SK-N-SH (cell line): ENCODE measurements at regions not wholly inside any gene's neighbourhood (a gene's known extent, or its start where the extent isn't known, plus 50 kb on each side); places are given as distances from the start of the nearest gene placed in this dataset.

Experiments used
- CTCF ChIA-PET: fragments of 300-600, 350-600 bp; formaldehyde crosslinking; extraction: SDS; loops from one replicate; lab custom pipeline; 2021; lab: Yijun Ruan, JAX
- POLR2A ChIA-PET: fragments of 350-600 bp; sonication (Branson Sonifier 250); formaldehyde crosslinking; extraction: SDS; loops from one replicate; lab custom pipeline; 2020; ENCODE audit warnings: antibody characterized with exemption, inconsistent platforms; lab: Yijun Ruan, JAX
- DNase-seq: peaks from one replicate; pipeline ENCODE4 v3.0.0; 2012
- H2AFZ ChIP-seq: fragments of 200-600 bp; sonication (generic); 2 replicates; pipeline ENCODE4 v1.8.1; 2016; ENCODE audit warnings: antibody characterized with exemption, mild to moderate bottlenecking, low read depth
- H3F3A ChIP-seq: fragments of 200-600 bp; sonication (generic); replicated peaks from 2 replicates; pipeline ENCODE3; 2016; ENCODE audit warnings: antibody characterized with exemption, mild to moderate bottlenecking; ENCODE audit not compliant: insufficient read depth
- H3K27ac ChIP-seq, 2 experiments: fragments of 200-500 bp in 1 of 2; fragments of 200-600 bp in 1 of 2; sonication (Bioruptor generic) in 1 of 2; sonication (generic), shearing (Covaris generic) in 1 of 2; 2 replicates each; pipeline versions ENCODE4 v1.5.1 to v1.6.1; 2014 to 2016; ENCODE audit warnings: low read depth in 2 of 2, inconsistent platforms in 1 of 2, low read length in 1 of 2, mild to moderate bottlenecking in 1 of 2, mixed read lengths in 1 of 2
- H3K27me3 ChIP-seq: fragments of 200-600 bp; sonication (generic), shearing (Covaris generic); 2 replicates; pipeline ENCODE4 v1.6.1; 2016; ENCODE audit warnings: mixed run types; ENCODE audit not compliant: insufficient read depth
- H3K36me3 ChIP-seq, 2 experiments: fragments of 200-500 bp in 1 of 2; fragments of 200-600 bp in 1 of 2; sonication (Bioruptor generic) in 1 of 2; sonication (generic) in 1 of 2; replicated peaks in 1 of 2; 2 replicates each; pipeline versions ENCODE3 to v1.5.1; 2014 to 2016; ENCODE audit warnings: low read length in 1 of 2, mild to moderate bottlenecking in 1 of 2; ENCODE audit not compliant: insufficient read depth in 2 of 2, control insufficient read depth in 1 of 2
- H3K4me1 ChIP-seq, 2 experiments: fragments of 200-500 bp in 1 of 2; fragments of 200-600 bp in 1 of 2; sonication (Bioruptor generic) in 1 of 2; sonication (generic), shearing (Covaris generic) in 1 of 2; 2 replicates each; pipeline versions ENCODE4 v1.5.1 to v1.6.1; 2014 to 2016; ENCODE audit warnings: low read depth in 1 of 2, low read length in 1 of 2, mixed run types in 1 of 2; ENCODE audit not compliant: insufficient read depth in 2 of 2, control insufficient read depth in 1 of 2
- H3K4me2 ChIP-seq: fragments of 200-600 bp; sonication (generic), shearing (Covaris generic); 2 replicates; pipeline ENCODE4 v1.6.1; 2017; ENCODE audit warnings: mixed run types
- H3K4me3 ChIP-seq, 2 experiments: fragments of 200-500 bp in 1 of 2; fragments of 200-600 bp in 1 of 2; sonication (Bioruptor generic) in 1 of 2; sonication (generic), shearing (Covaris generic) in 1 of 2; 2 replicates each; pipeline versions ENCODE4 v1.5.1 to v1.8.1; 2014 to 2016; ENCODE audit warnings: low read depth in 2 of 2, inconsistent platforms in 1 of 2, low read length in 1 of 2, mild to moderate bottlenecking in 1 of 2, mixed read lengths in 1 of 2, moderate library complexity in 1 of 2
- H3K79me2 ChIP-seq: fragments of 200-600 bp; sonication (generic); 2 replicates; pipeline ENCODE4 v1.8.1; 2017; ENCODE audit warnings: mild to moderate bottlenecking; ENCODE audit not compliant: insufficient read depth
- H3K9ac ChIP-seq: fragments of 200-600 bp; sonication (generic); 2 replicates; pipeline ENCODE4 v1.6.1; 2017; ENCODE audit warnings: mixed run types
- H3K9me2 ChIP-seq: fragments of 200-600 bp; sonication (generic); 2 replicates; pipeline ENCODE4 v1.6.1; 2017; ENCODE audit warnings: mixed run types
- H3K9me3 ChIP-seq: fragments of 200-600 bp; sonication (generic); 2 replicates; pipeline ENCODE4 v1.6.1; 2017; ENCODE audit warnings: mixed run types, mild to moderate bottlenecking, moderate library complexity
- H4K20me1 ChIP-seq: fragments of 200-600 bp; sonication (generic); 2 replicates; pipeline ENCODE4 v1.6.1; 2017; ENCODE audit warnings: mild to moderate bottlenecking, mixed run types; ENCODE audit not compliant: insufficient read depth
- FOSL2 ChIP-seq: IDR thresholded peaks from 2 replicates; pipeline ENCODE4 v1.4.0; 2012; ENCODE audit warnings: low read depth, mild to moderate bottlenecking, moderate library complexity, borderline replicate concordance
- FOXJ3 ChIP-seq: sonication (generic); formaldehyde crosslinking; IDR thresholded peaks from 2 replicates; pipeline ENCODE4 v1.5.1; 2020; ENCODE audit warnings: mild to moderate bottlenecking, missing genetic modification reagents
- FOXM1 ChIP-seq: IDR thresholded peaks from 2 replicates; pipeline ENCODE4 v1.4.0; 2012; ENCODE audit warnings: low read depth, mild to moderate bottlenecking
- GATA2 ChIP-seq: sonication (generic); formaldehyde crosslinking; IDR thresholded peaks from 2 replicates; pipeline ENCODE4 v1.5.0; 2020; ENCODE audit warnings: mild to moderate bottlenecking, missing genetic modification reagents
- IRF3 ChIP-seq: fragments of 150-350 bp; IDR thresholded peaks from 2 replicates; pipeline ENCODE4 v1.6.1; 2016; ENCODE audit warnings: mild to moderate bottlenecking, low read depth, low read length
- JUND ChIP-seq: IDR thresholded peaks from 2 replicates; pipeline ENCODE4 v1.4.0; 2012
- MAX ChIP-seq: IDR thresholded peaks from 2 replicates; pipeline ENCODE4 v1.4.0; 2012; ENCODE audit warnings: low read depth
- MEF2A ChIP-seq: IDR thresholded peaks from 2 replicates; pipeline ENCODE4 v1.4.0; 2012; ENCODE audit warnings: low read depth, borderline replicate concordance
- MXI1 ChIP-seq: IDR thresholded peaks from 2 replicates; pipeline ENCODE4 v1.6.1; 2012; ENCODE audit warnings: mild to moderate bottlenecking, low read depth, low read length, improper control_type of control experiment
- NFIC ChIP-seq: IDR thresholded peaks from 2 replicates; pipeline ENCODE4 v1.4.0; 2012; ENCODE audit warnings: borderline replicate concordance
- NRF1 ChIP-seq: IDR thresholded peaks from 2 replicates; pipeline ENCODE4 v1.6.1; 2012; ENCODE audit warnings: low read depth, mild to moderate bottlenecking, low read length
- PBX3 ChIP-seq: IDR thresholded peaks from 2 replicates; pipeline ENCODE4; 2012
- RAD21 ChIP-seq: IDR thresholded peaks from 2 replicates; pipeline ENCODE4 v1.6.1; 2012; ENCODE audit warnings: mild to moderate bottlenecking, low read length
- RCOR1 ChIP-seq: fragments of 150-350 bp; IDR thresholded peaks from 2 replicates; pipeline ENCODE4 v1.6.1; 2017; ENCODE audit warnings: antibody characterized with exemption, low read length
- RXRA ChIP-seq: IDR thresholded peaks from 2 replicates; pipeline ENCODE4 v1.4.0; 2012; ENCODE audit warnings: low read depth, mild to moderate bottlenecking, borderline replicate concordance
- SMC3 ChIP-seq: IDR thresholded peaks from 2 replicates; pipeline ENCODE4 v1.6.1; 2012; ENCODE audit warnings: low read depth, low read length, improper control_type of control experiment
- TCF12 ChIP-seq: IDR thresholded peaks from 2 replicates; pipeline ENCODE4 v1.4.0; 2012
- USF1 ChIP-seq: IDR thresholded peaks from 2 replicates; pipeline ENCODE4 v1.4.0; 2012; ENCODE audit warnings: low read depth, borderline replicate concordance
- WGBS: methylation state at CpG from one replicate; pipeline ENCODE4 v1.1.6; 2017; ENCODE audit warnings: low lambda C conversion rate; 5-methylcytosine and 5-hydroxymethylcytosine counted together
- TF ChIP-seq, protein P1 (sequence below): IDR thresholded peaks from 2 replicates; pipeline ENCODE4 v1.6.1; 2012; ENCODE audit warnings: mild to moderate bottlenecking, low read depth, low read length, moderate library complexity
- TF ChIP-seq, protein P2 (sequence below): fragments of 200-600 bp; sonication (generic); IDR thresholded peaks from 2 replicates; pipeline ENCODE4 v1.6.1; 2017; ENCODE audit warnings: antibody characterized with exemption, mild to moderate bottlenecking, moderate library complexity

DNA sequence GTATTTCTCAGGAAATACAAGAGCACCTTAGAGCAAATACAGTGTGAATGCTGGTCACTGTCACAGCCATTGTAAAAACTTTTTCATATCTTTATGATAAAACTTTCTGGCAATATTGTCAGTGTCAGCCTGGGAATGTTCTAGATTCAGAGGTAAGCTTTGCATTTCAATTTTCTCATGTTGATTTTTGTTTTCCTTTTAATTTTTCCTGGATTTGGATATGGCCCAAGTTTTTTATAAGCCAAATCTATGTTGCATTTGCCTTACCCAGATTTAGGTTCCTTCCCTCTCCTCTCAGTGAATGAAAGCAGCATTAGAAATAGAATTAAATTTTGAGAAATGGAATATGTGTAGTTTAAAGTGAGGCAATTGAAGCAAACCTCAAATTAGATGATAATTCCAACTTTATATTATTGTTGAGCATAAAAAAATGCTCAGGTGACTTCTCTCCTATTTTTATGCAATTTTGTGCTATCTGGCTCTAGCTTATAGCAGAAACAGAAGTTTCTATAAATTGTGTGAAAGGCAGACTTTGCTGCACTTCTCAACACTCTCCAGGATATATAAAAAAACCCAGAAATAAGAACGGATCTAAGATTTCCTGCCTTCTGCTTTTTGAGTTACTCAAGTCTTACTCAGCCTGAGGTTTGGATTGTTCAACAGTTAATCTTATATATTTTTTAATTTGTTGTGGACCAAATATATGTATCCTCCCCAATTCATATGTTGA lies 368.2 kb upstream of the PRICKLE1 start:
- H3K9ac ChIP-seq, result no peak overlapping the region
- no peaks in the 10 kb centered on the region for H3K79me2 ChIP-seq
- no peaks in the 10 kb centered on the region for H3K27me3 ChIP-seq
- H2AFZ ChIP-seq, result no peak overlapping the region
- no peaks in the 10 kb centered on the region for H4K20me1 ChIP-seq
- no peak overlapping the region for H3K4me2 ChIP-seq
- no peaks in the 10 kb centered on the region for H3F3A ChIP-seq
- H3K4me1 ChIP-seq, result no peaks in the 10 kb centered on the region; a peak in 1 of 4 replicates
- H3K36me3 ChIP-seq, result no peaks in the 10 kb centered on the region
- TF ChIP-seq FOXJ3 (CRISPR knock-in tag) (no peak), TCF12 (no peak), MXI1 (no peak), NFIC (no peak), IRF3 (no peak), FOSL2 (no peak), SMC3 (no peak), RXRA (no peak), NRF1 (no peak), FOXM1 (no peak), RCOR1 (no peak), GATA2 (CRISPR knock-in tag) (no peak), MAX (no peak), USF1 (no peak), MEF2A (no peak), JUND (no peak), PBX3 (no peak), RAD21 (no peak)
- TF ChIP-seq, protein P1, sequence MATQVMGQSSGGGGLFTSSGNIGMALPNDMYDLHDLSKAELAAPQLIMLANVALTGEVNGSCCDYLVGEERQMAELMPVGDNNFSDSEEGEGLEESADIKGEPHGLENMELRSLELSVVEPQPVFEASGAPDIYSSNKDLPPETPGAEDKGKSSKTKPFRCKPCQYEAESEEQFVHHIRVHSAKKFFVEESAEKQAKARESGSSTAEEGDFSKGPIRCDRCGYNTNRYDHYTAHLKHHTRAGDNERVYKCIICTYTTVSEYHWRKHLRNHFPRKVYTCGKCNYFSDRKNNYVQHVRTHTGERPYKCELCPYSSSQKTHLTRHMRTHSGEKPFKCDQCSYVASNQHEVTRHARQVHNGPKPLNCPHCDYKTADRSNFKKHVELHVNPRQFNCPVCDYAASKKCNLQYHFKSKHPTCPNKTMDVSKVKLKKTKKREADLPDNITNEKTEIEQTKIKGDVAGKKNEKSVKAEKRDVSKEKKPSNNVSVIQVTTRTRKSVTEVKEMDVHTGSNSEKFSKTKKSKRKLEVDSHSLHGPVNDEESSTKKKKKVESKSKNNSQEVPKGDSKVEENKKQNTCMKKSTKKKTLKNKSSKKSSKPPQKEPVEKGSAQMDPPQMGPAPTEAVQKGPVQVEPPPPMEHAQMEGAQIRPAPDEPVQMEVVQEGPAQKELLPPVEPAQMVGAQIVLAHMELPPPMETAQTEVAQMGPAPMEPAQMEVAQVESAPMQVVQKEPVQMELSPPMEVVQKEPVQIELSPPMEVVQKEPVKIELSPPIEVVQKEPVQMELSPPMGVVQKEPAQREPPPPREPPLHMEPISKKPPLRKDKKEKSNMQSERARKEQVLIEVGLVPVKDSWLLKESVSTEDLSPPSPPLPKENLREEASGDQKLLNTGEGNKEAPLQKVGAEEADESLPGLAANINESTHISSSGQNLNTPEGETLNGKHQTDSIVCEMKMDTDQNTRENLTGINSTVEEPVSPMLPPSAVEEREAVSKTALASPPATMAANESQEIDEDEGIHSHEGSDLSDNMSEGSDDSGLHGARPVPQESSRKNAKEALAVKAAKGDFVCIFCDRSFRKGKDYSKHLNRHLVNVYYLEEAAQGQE, result no peak
- TF ChIP-seq, protein P2, sequence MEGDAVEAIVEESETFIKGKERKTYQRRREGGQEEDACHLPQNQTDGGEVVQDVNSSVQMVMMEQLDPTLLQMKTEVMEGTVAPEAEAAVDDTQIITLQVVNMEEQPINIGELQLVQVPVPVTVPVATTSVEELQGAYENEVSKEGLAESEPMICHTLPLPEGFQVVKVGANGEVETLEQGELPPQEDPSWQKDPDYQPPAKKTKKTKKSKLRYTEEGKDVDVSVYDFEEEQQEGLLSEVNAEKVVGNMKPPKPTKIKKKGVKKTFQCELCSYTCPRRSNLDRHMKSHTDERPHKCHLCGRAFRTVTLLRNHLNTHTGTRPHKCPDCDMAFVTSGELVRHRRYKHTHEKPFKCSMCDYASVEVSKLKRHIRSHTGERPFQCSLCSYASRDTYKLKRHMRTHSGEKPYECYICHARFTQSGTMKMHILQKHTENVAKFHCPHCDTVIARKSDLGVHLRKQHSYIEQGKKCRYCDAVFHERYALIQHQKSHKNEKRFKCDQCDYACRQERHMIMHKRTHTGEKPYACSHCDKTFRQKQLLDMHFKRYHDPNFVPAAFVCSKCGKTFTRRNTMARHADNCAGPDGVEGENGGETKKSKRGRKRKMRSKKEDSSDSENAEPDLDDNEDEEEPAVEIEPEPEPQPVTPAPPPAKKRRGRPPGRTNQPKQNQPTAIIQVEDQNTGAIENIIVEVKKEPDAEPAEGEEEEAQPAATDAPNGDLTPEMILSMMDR, result no peak
- TF ChIP-seq, all 33 proteins: peak for 0
- Histone ChIP-seq H3K4me3 (no peak overlapping the region), H3K9me2 (no peaks in the 10 kb centered on the region), H3K9me3 (no peaks in the 10 kb centered on the region), H3K27ac (no peak overlapping the region)
- ChIA-PET CTCF (no interaction called here), POLR2A (no interaction called here)
- 49% methylated on average over 1 of the region's 1 CpG for WGBS
- DNase-seq, result no peak
